ENCODE measurements at regions not wholly inside any gene's neighbourhood (a gene's known extent, or its start where the extent isn't known, plus 50 kb on each side); places are given as distances from the start of the nearest gene placed in this dataset.

DNA sequence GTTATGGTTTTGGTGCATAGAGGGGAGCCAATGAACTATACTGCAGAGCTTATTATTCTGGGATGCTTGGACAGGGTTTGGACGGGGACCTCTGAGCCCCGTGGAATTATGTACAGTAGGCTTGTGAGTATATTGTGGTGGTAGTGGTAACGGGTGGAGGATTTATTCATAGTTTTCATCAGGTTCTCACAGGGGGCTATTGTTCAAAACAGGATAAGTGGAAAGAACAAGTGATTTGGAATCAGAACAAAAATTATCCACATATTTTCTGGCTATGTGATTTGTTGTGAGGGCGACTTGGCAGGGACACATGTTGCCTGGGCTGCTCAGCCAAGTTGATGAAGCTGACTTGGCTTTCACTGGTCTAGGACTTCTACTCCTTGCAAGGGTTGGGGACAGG lies 64.6 kb upstream of the ELOVL5 start:
- no peak for DNase-seq (ENCODE audit: low read depth)

DNA sequence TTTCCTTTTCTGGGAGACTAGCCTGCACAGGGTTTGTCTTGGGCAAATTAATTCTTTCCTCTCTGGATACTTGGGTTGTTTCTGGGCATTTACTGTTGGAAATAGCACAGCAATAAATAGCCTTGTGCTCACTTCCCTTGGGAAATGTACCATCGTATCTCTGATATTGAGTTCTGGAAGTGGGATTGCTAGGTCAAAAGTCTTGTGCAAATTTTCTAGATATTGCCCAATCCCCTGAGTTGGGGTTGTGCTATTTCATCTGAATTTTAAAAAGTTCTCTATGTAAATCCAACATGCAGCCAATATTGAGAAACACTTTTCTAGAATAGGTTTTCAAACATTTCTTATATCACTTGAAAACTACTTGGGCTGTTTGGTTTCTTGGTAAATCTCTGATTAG lies 64.0 kb upstream of the ELOVL5 start:
- DNase-seq (ENCODE audit: low read depth) = no peak

DNA sequence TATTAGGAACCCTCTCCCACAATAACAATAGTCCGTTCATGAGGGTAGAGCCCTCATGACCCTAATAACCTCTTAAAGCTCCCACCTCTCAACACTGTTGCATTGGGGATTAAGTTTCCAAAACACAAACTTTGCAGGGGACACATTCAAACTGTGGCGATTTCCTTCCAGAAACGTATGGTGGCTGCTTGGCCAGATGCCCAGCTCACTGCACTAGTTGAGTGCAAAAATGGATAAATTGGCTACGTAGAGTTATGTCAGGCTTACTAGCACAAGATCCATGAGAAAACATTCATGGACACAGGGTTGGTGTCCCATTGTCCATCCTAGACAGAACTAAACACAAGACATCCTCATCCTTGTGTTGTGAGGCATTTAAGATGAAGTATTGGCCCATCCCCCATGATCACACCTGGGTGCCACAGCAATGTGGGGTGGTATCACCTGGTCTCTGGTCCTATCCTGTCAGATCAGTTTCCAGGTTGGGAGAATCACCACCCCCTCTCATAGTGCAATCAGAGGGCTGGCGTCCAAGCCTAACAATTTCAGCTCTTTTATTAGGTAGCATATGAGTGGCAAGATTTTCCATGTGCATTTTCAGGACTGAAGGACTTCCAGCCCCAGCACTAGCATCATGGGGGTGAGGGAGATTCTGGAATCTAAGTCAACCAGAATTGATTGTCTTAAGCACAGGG lies 63.4 kb upstream of the ELOVL5 start:
- DNase-seq (ENCODE audit: low read depth) = no peak

DNA sequence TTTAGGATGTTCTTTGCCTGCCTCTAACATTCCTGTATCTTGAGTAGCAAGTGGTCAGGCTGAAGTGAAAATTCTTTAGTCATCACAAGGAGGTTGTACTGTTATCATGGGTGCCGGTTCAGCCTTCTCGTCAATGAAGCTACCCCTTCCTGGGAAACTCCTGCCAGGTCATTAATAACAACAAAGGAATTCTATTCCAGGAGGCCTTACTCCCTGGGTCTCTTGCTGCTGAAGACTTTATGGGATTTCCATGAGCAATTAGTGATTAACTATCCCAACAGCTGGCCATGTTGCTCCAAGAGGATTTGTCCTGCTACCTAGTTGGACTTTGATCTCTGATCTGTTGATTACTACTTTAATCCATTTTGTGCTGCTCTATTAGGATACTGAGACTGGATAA lies 62.7 kb upstream of the ELOVL5 start:
- peak; percentile 17 for DNase-seq (ENCODE audit: low read depth)

DNA sequence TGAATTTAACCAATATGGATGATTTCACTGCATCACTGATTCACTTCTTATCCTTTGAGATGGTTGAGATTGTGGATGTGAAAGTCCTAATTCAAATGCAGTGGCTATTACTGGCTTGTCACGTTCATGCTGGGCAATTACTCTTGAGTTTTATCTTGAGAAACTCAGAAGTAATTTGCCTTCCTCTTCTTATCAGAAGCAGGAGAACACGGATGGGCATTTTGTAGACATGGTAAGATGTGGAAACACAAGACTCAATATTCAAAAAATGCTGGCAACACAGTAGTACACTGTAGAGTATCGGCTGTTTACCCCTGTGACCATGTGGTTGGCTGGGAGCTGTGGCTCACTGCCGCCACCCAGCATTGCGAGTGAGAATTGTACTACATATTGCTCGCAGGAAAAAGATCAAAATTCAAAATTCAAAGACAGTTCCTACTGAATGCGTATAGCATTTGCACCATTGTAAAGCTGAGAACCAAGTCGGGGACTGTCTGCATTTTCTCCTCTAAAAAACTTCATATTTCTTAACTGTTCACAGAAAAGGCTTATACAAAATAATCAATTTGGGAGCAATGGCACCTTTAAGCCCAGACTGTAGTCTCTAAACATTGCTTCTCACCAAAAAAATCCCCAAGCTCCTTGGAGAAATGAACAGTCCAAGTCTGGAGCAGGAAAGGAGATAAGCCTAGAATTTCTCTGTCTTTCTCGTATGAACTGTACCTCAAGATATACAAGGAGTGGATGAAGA lies 61.9 kb upstream of the ELOVL5 start:
- DNase-seq (ENCODE audit: low read depth) = peak; percentile 61

DNA sequence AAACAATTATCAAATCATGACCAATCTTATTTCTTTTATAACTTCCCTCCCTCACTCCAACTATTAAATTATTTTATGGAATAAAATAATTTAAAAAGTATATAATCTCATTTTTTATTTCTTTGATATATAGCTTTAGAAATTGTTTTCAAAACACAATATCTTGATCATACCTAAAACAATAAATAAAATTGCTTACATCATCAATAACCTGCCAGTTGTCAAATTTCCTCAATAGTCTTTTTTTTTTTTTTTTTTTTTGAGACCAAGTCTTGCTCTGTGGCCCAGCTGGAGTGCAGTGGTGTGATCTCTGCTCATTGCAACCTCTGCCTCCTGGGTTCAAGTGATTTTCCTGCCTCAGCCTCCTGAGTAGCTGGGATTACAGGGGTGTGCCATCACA lies 60.1 kb upstream of the ELOVL5 start:
- no peak for DNase-seq (ENCODE audit: low read depth)

DNA sequence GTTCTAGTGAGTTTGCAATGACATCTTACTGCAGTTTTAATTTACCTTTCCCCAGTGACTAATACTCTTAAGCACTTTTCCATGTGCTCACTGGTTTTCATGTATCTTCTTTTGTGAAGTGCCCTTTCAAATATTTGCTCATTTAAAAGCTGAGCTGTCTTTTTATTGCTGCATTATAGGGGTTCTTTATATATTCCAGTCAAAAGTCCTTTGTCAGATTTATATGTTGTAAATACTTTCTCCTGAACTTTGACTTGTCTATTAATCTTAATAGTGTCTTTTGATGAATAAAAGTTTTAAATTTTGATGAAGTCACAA lies 50.2 kb upstream of the ELOVL5 start:
- DNase-seq (ENCODE audit: low read depth) = no peak

DNA sequence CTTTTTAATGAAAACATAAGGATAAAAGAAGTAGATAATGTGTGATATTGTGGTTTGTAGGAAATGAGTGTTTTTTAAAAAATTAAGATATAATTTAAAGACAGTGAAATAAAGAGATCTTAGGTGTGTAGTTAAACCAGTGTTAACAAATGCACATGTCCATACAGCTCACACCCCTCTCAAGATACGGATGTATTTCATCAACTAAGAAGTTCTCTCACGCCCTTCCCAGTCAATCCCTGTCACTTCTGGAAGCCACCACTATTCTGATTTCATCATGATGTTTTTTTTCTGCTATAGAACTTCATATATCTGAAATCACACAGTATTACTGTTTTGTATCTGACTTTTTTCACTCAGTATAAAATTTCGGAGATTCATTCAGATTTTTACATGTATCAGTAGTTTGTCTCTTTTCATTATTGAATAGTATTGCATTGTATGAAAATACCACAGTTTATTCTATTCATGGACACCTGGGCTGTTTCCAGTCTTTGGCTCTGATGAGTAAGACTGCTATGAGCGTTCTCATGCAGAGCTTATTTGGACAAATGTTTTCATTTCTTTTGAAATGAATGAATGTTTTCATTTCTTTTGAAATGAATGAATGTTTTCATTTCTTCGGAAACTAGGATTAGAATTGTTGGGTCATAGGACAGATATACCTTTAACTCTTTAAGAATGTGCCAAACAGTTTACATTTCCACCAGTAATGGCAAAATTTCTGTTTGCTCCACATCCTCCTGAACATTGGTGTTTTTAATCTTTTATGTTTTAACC lies 49.7 kb upstream of the ELOVL5 start:
- no peak for DNase-seq (ENCODE audit: low read depth)
